Activated CD8-positive, alpha-beta T cell treated with anti-CD3 and anti-CD28 coated beads for 36 hours (primary cell): ENCODE measurements at regions not wholly inside any gene's neighbourhood (a gene's known extent, or its start where the extent isn't known, plus 50 kb on each side); places are given as distances from the start of the nearest gene placed in this dataset.
A peak's percentile ranks its signal among the peaks of the same experiment; 100 is the strongest.

Experiments used
- ATAC-seq: fragments of 200-7000 bp; cut with Tn5 transposase; one replicate; pipeline ENCODE4 v1.10.0; 2021; ENCODE audit warnings: mild to moderate bottlenecking, moderate library complexity
- CTCF ChIA-PET: fragments of 350-600 bp; sonication (Branson Sonifier 250); formaldehyde crosslinking; loops from one replicate; lab custom pipeline; 2021; ENCODE audit warnings: antibody characterized with exemption; lab: Charles Lee
- POLR2A ChIA-PET: fragments of 350-600 bp; sonication (Branson Sonifier 250); formaldehyde crosslinking; loops from one replicate; lab custom pipeline; 2021; ENCODE audit warnings: antibody characterized with exemption; lab: Charles Lee
- DNase-seq: peaks from one replicate; pipeline ENCODE4 v3.0.0-alpha.2; 2020
- H3K27ac Mint-ChIP-seq: one replicate; pipeline ENCODE4 v1.8.0; 2021; ENCODE audit warnings: mild to moderate bottlenecking, mixed read lengths
- H3K27me3 Mint-ChIP-seq: one replicate; pipeline ENCODE4 v1.8.0; 2021; ENCODE audit warnings: mixed read lengths
- H3K36me3 Mint-ChIP-seq: one replicate; pipeline ENCODE4 v1.8.0; 2021; ENCODE audit warnings: low read depth, mixed read lengths
- H3K4me1 Mint-ChIP-seq: one replicate; pipeline ENCODE4 v1.8.0; 2021; ENCODE audit warnings: low read depth, mixed read lengths
- H3K4me3 Mint-ChIP-seq: one replicate; pipeline ENCODE4 v1.8.0; 2021; ENCODE audit warnings: mild to moderate bottlenecking, moderate library complexity, mixed read lengths
- H3K9me3 Mint-ChIP-seq: one replicate; pipeline ENCODE4 v1.8.0; 2021; ENCODE audit warnings: mixed read lengths
- intact Hi-C: fragments of 100-400 bp; cut with micrococcal nuclease; formaldehyde crosslinking; loops from one replicate; pipeline ENCODE4 v1.10.0; 2022
- TF ChIP-seq, protein P1 (sequence below): fragments of 200-600 bp; IDR thresholded peaks from one replicate; pipeline ENCODE4 v1.8.0; 2022; ENCODE audit warnings: antibody characterized with exemption, mild to moderate bottlenecking

DNA sequence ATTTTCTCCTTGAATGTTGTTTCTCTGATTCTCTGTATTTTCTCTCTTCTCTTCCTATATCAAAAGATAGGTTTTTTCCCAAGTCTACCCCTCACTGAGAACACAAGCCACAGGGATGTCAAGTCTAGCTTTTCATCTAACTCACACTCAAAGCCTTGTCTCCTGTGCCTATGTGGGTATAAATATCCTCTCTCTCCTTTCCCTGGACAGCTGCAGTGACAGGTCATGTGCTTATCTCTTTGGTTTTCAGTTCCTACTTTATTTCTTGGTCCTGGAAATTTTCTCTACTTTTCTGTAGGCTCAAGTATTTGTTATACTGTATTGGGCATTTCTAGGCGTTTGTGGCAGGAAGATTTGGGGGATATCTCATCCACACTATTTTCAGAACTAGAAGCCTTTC lies 182.4 kb upstream of the MVB12B start:
- CTCF ChIA-PET = no interaction called here
- POLR2A ChIA-PET = no interaction called here
- Mint-ChIP-seq H3K27ac (no peak overlapping the region), H3K36me3 (no peaks in the 10 kb centered on the region), H3K9me3 (peaks cover 8% of the 10 kb centered on the region), H3K4me3 (no peak overlapping the region), H3K27me3 (peaks cover 26% of the 10 kb centered on the region), H3K4me1 (peaks cover 6% of the 10 kb centered on the region)
- no peak for DNase-seq
- intact Hi-C loops = no loop called here
- no peak for ATAC-seq
- TF ChIP-seq, protein P1, sequence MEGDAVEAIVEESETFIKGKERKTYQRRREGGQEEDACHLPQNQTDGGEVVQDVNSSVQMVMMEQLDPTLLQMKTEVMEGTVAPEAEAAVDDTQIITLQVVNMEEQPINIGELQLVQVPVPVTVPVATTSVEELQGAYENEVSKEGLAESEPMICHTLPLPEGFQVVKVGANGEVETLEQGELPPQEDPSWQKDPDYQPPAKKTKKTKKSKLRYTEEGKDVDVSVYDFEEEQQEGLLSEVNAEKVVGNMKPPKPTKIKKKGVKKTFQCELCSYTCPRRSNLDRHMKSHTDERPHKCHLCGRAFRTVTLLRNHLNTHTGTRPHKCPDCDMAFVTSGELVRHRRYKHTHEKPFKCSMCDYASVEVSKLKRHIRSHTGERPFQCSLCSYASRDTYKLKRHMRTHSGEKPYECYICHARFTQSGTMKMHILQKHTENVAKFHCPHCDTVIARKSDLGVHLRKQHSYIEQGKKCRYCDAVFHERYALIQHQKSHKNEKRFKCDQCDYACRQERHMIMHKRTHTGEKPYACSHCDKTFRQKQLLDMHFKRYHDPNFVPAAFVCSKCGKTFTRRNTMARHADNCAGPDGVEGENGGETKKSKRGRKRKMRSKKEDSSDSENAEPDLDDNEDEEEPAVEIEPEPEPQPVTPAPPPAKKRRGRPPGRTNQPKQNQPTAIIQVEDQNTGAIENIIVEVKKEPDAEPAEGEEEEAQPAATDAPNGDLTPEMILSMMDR = no peak

DNA sequence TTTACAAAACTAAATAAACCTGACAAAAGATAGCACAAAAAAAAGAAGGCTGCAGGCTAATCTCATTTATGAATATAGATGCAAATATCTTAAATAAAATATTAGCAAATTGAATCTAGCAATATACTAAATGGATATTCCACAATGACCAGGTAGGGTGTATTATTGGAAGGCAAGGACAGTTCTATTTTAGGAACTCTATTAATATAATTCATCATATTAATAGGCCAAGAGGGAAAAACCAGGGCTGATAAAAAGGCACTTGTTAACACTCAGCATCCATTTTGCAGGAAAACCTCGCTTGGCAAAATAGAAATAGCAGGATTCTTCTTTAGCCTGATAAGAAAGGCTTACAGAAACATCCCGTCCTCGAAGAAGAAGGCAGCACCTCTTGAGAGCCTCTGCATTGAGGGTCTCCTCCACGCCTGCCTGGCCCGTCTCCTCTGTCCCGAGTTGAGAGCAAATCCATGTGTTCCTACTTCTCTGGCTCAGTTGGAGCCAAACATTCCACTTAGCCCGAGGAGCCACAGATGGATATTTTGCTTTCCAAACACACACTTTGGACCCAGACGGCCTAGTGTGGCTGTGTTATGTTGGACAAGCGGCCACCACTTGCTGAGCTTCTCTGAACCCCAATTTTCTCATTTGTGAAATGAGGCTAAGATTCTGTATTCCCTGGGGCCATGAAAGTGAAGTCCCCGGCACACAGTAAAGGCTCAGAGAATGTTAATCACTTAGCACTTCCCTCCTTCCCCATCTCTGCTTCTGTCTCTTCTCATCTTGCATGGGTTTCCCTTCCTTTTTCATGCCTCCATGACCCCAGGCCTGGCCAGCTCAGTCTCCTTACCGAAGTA lies 181.8 kb upstream of the MVB12B start:
- H3K27ac Mint-ChIP-seq = no peak overlapping the region
- H3K4me3 Mint-ChIP-seq = no peak overlapping the region
- TF ChIP-seq, protein P1 = no peak
- CTCF ChIA-PET = interaction anchor here (0.8 kb wide), 1 partner anchor 737 kb away, joined by 3 read pairs; no protein-coding TSS in a partner anchor
- peaks cover 24% of the 10 kb centered on the region for H3K27me3 Mint-ChIP-seq
- peaks cover 5% of the 10 kb centered on the region for H3K9me3 Mint-ChIP-seq
- POLR2A ChIA-PET = interaction anchor here (0.7 kb wide), 1 partner anchor 653 kb away, joined by 3 read pairs; no protein-coding TSS in a partner anchor
- H3K36me3 Mint-ChIP-seq = no peaks in the 10 kb centered on the region
- intact Hi-C loops = no loop called here
- no peak for DNase-seq
- peaks cover 6% of the 10 kb centered on the region for H3K4me1 Mint-ChIP-seq
- ATAC-seq = no peak

DNA sequence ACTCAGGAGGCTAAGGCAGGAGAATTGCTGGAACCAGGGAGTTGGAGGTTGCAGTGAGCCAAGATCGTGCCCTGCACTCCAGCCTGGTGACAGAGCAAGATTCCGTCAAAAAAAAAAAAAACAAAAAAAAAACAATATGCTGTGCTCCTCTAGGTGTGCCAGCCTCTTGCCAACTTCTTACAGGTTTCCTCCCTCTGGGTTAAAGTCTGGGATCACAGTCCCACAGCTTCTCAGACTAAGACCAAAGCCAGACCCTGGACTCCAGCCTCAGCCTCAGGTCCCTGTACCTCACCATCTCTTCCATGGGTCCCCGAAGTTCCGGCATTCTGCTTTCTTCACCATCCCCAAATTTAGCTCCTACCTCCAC lies 180.8 kb upstream of the MVB12B start:
- H3K9me3 Mint-ChIP-seq = peaks cover 3% of the 10 kb centered on the region
- ChIA-PET POLR2A (no interaction called here), CTCF (no interaction called here)
- H3K4me1 Mint-ChIP-seq = peaks cover 6% of the 10 kb centered on the region
- peaks cover 24% of the 10 kb centered on the region for H3K27me3 Mint-ChIP-seq
- intact Hi-C loops = no loop called here
- no peak overlapping the region for H3K27ac Mint-ChIP-seq
- ATAC-seq (no peak), DNase-seq (no peak)
- no peaks in the 10 kb centered on the region for H3K36me3 Mint-ChIP-seq
- TF ChIP-seq, protein P1 = no peak
- H3K4me3 Mint-ChIP-seq = no peak overlapping the region

DNA sequence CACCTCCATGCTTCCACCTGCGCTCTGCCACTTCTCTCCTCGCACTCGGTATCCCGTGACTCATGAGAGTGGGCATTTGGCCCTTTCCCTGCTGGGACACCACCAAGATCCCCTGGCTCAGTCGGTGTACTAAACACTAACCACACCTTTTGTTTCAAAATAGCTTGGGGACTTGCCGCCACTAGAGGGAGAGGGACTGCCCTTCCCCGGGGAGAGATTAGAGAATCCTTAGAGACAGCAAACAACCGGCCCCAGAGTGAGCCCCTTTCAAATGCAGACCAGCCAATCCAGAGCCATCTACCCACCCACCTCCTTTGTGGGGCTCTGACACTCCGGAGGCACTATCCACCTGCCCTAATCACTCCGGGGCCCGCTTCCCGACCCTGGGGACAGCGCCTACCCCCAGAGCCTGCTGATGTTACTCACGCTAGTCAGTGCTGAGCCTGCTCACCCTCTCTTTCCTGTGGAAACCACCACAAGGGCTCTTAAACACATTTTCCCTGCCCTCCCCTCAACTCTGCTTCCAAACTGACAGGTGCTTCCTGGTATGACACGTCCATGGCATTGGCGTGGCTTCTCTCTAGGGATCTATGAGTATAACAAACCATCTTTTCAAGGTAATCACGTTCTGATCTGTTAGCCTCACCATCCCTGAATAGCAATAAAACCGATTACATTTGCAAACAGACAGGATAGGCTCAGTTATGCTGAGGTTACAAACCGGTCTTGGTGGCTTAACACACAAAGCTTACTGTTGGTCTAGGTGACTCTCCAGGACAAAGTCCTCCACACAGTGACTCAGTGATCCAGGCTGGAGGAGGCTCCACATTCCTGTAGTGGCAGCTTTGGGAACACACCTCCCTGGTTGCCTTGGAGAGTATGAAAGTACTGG lies 180.1 kb upstream of the MVB12B start:
- POLR2A ChIA-PET = no interaction called here
- peak; percentile 50 for DNase-seq
- H3K4me1 Mint-ChIP-seq = peaks cover 6% of the 10 kb centered on the region
- CTCF ChIA-PET = no interaction called here
- peak; percentile 86 for ATAC-seq
- intact Hi-C loops = no loop called here
- H3K27me3 Mint-ChIP-seq = peaks cover 23% of the 10 kb centered on the region
- no peaks in the 10 kb centered on the region for H3K36me3 Mint-ChIP-seq
- TF ChIP-seq, protein P1 = peak; percentile 48
- H3K27ac Mint-ChIP-seq = no peak overlapping the region
- peaks cover 2% of the 10 kb centered on the region for H3K9me3 Mint-ChIP-seq
- H3K4me3 Mint-ChIP-seq = no peak overlapping the region
